Natural killer cell treated with Interleukin-12 subunit alpha and Interleukin-12 subunit beta and Interleukin-15 and Interleukin-18, amount 100 ng/mL, for 72 hours (primary cell): ENCODE measurements at regions not wholly inside any gene's neighbourhood (a gene's known extent, or its start where the extent isn't known, plus 50 kb on each side); places are given as distances from the start of the nearest gene placed in this dataset.
A peak's percentile ranks its signal among the peaks of the same experiment; 100 is the strongest.

Source experiments
- ATAC-seq, 2 donors: fragments of 150-1000 bp; cut with Tn5 transposase in 1 of 2; sonication (Bioruptor Pico), chemical (Tn5 transposase) in 1 of 2; 2 replicates each; pipeline ENCODE4 v1.10.0; 2021
- DNase-seq: peaks from one replicate; pipeline ENCODE4 v3.0.0; 2022; ENCODE audit warnings: low spot score
- H3K27ac Mint-ChIP-seq, 2 donors: 1 replicate in 1 of 2; 2 replicates in 1 of 2; pipeline ENCODE4 v1.8.0; 2022; ENCODE audit warnings: mixed read lengths in 2 of 2, mild to moderate bottlenecking in 1 of 2, moderate library complexity in 1 of 2
- H3K27me3 Mint-ChIP-seq, 2 donors: 1 replicate in 1 of 2; 2 replicates in 1 of 2; pipeline ENCODE4 v1.8.0; 2022; ENCODE audit warnings: mixed read lengths in 2 of 2
- H3K36me3 Mint-ChIP-seq: one replicate; pipeline ENCODE4 v1.8.0; 2022; ENCODE audit warnings: mixed read lengths
- H3K4me1 Mint-ChIP-seq, 2 donors: 1 replicate in 1 of 2; 2 replicates in 1 of 2; pipeline ENCODE4 v1.8.0; 2022; ENCODE audit warnings: low read depth in 2 of 2, mixed read lengths in 2 of 2, mild to moderate bottlenecking in 1 of 2
- H3K4me3 Mint-ChIP-seq: one replicate; pipeline ENCODE4 v1.8.0; 2022; ENCODE audit warnings: mixed read lengths
- H3K9me3 Mint-ChIP-seq: 2 replicates; pipeline ENCODE4 v1.8.0; 2022; ENCODE audit warnings: mixed read lengths

DNA sequence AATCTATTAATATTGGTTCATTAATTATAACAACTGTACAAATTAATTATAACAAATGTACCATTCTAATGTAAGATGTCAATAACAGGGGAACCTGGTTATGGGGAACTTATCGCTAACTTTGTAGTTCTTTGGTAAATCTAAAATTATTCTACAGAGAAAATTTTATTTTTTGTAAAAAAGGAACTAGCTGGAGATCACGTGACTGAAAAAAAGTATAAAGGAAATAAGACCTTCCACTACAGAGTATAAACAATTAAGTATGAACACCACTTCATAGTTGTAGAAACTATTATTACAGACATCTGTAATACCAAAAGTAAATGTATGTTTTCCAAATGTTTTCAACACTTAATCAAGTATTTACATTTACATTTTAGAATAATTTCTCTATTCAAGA lies 77.9 kb upstream of the DKK2 start:
- H3K27me3 Mint-ChIP-seq = no peaks in the 10 kb centered on the region
- ATAC-seq (no peak), DNase-seq (no peak)
- no peak overlapping the region for H3K4me3 Mint-ChIP-seq
- H3K27ac Mint-ChIP-seq = no peak overlapping the region
- H3K9me3 Mint-ChIP-seq = peaks cover 2% of the 10 kb centered on the region
- H3K36me3 Mint-ChIP-seq = no peaks in the 10 kb centered on the region
- H3K4me1 Mint-ChIP-seq = no peaks in the 10 kb centered on the region

DNA sequence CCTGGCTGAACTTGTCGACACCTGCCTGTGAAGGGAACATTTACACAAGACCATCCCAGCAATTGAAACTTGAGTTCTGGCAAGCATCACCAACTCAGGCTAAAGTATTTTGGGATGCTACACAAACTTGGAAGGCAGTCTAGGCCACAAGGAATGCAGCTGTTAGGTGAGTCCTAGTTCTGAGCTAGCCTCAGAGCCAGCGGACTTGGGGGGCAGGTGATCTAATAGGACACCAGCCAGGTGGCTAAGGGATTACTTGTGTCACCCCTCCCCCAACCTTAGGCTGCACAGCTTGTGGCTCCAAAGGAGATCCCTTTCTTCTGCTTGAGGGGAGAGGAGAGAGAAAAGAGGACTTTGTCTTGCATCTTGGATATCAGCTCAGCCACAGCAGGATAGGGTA lies 62.3 kb upstream of the DKK2 start:
- DNase-seq (no peak), ATAC-seq (no peak)
- peaks cover 5% of the 10 kb centered on the region for H3K9me3 Mint-ChIP-seq
- H3K27me3 Mint-ChIP-seq = no peaks in the 10 kb centered on the region
- no peak overlapping the region for H3K27ac Mint-ChIP-seq
- no peak overlapping the region for H3K4me3 Mint-ChIP-seq
- H3K36me3 Mint-ChIP-seq = no peaks in the 10 kb centered on the region
- H3K4me1 Mint-ChIP-seq = no peaks in the 10 kb centered on the region

DNA sequence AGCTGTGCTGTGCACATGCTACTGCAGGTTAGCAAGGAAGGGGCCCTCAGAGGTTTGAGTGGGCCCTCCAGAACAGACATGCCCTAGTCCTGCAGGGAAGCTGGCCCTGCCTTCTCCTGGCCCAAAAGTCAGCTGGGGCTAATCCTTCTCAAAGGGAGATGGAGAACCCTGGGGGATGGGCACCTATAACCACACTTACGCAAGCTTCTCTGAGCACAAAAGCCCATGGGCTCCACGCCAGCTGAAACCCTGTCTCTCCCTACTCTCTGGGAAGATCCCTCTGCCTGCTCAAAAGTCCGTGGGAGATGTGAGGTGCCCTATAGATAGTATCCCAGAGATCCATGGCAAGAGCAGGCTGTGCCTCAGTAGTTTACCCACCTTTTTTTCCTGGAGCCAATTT lies 58.9 kb upstream of the DKK2 start:
- Mint-ChIP-seq H3K27ac (no peak overlapping the region), H3K9me3 (peaks cover 5% of the 10 kb centered on the region), H3K36me3 (no peaks in the 10 kb centered on the region), H3K4me1 (no peaks in the 10 kb centered on the region), H3K4me3 (no peak overlapping the region), H3K27me3 (no peaks in the 10 kb centered on the region)
- ATAC-seq (no peak), DNase-seq (no peak)

DNA sequence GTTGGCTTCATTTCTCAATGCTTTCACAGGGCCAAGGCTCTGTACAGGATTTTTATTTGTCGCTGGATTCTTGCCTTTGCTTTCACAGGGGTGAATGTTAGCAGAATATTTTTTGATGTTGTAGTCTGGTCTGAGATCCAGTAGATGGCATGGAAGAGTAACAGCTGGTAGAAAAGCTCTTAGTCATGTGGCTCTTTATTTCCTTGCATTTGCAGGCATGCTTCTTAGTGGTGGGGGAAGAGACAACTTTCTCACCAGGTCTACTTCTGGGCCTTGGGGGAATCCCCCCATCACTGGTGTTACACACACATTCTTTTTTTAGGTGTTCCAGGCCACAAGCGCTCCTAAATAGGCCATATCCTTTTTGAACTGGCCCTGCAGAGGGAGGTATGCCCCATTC lies 58.2 kb upstream of the DKK2 start:
- DNase-seq (no peak), ATAC-seq (peak in 1 of 2 donors; percentile 36)

More for the DNA sequence above, 58.2 kb upstream of the DKK2 start:
- no peak overlapping the region for H3K4me3 Mint-ChIP-seq
- no peaks in the 10 kb centered on the region for H3K4me1 Mint-ChIP-seq
- no peaks in the 10 kb centered on the region for H3K27me3 Mint-ChIP-seq
- H3K36me3 Mint-ChIP-seq = no peaks in the 10 kb centered on the region
- no peak overlapping the region for H3K27ac Mint-ChIP-seq
- peaks cover 5% of the 10 kb centered on the region for H3K9me3 Mint-ChIP-seq
